ENCODE measurements at regions not wholly inside any gene's neighbourhood (a gene's known extent, or its start where the extent isn't known, plus 50 kb on each side); places are given as distances from the start of the nearest gene placed in this dataset.

DNA sequence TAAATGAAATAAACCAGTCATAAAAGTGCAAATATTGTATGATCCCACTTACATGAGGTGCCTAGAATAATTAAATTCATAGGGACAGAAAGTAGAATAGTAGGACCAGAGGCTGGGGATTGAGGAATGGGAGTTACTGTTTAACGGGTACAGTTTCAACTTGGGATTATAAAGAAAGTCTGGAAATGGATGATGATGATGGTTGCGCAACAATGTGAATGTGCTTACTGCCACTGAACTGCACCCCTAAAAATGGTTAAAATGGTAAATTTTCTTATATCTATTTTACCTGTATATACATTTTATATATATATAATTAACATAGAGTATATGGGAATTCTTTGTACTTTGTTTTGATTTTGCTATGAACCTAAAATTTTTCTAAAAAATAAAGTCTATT, 53.3 kb upstream of the L3MBTL3 start (continued):
- TF ChIP-seq ESRRA (CRISPR knock-in tag; IDR thresholded peaks at IDR 0.05; ENCODE audit: borderline replicate concordance) (no peak), ZNF138 (CRISPR knock-in tag; conservative IDR thresholded peaks at IDR 0.05) (no peak)
- TF ChIP-seq, protein P1, sequence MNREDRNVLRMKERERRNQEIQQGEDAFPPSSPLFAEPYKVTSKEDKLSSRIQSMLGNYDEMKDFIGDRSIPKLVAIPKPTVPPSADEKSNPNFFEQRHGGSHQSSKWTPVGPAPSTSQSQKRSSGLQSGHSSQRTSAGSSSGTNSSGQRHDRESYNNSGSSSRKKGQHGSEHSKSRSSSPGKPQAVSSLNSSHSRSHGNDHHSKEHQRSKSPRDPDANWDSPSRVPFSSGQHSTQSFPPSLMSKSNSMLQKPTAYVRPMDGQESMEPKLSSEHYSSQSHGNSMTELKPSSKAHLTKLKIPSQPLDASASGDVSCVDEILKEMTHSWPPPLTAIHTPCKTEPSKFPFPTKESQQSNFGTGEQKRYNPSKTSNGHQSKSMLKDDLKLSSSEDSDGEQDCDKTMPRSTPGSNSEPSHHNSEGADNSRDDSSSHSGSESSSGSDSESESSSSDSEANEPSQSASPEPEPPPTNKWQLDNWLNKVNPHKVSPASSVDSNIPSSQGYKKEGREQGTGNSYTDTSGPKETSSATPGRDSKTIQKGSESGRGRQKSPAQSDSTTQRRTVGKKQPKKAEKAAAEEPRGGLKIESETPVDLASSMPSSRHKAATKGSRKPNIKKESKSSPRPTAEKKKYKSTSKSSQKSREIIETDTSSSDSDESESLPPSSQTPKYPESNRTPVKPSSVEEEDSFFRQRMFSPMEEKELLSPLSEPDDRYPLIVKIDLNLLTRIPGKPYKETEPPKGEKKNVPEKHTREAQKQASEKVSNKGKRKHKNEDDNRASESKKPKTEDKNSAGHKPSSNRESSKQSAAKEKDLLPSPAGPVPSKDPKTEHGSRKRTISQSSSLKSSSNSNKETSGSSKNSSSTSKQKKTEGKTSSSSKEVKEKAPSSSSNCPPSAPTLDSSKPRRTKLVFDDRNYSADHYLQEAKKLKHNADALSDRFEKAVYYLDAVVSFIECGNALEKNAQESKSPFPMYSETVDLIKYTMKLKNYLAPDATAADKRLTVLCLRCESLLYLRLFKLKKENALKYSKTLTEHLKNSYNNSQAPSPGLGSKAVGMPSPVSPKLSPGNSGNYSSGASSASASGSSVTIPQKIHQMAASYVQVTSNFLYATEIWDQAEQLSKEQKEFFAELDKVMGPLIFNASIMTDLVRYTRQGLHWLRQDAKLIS (CRISPR knock-in tag; IDR thresholded peaks at IDR 0.05; ENCODE audit: borderline replicate concordance), result no peak

DNA sequence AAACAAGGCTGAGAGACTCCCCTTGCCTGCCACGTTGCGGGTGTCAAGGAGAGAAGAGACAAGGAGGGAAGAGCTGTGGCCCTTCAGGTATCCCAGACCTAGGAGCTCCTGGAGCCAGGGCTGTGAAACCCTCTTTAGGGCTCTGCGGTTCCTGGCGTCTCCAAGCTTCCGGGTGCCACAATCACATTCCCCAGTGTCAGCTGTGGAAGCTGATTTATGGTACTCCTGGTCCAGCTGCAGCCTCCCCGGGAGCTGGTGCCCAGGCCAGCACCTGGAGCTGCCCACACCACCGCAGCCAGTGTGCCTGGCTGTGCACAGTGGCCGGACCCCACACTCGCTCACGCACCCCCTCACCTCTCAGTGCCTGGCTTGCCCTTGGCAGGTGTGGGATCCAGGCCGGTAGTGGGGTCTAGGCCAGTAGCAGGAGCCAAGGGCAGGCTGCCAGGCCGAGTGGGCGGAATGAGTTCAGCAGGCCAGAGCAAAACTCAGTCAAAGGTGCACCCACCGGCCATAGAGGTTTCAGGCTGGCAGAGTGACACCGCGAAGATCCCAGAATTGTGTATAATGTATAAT, 58.9 kb upstream of the L3MBTL3 start:
- peaks cover 11% of the 10 kb centered on the region for H3K9me3 Mint-ChIP-seq
- peaks cover 4% of the 10 kb centered on the region for H3K36me3 Mint-ChIP-seq
- H3K27me3 Mint-ChIP-seq (ENCODE audit: low read depth), result no peaks in the 10 kb centered on the region
- no peak overlapping the region for H3K27ac Mint-ChIP-seq
- ATAC-seq, result no peak
- H3K4me1 Mint-ChIP-seq, result peaks cover 7% of the 10 kb centered on the region; the same call in 1 of the 2 replicates
- DNase-seq (ENCODE audit: low spot score), result no peak
- TF ChIP-seq ZBTB21 (CRISPR knock-in tag; IDR thresholded peaks at IDR 0.05; ENCODE audit: borderline replicate concordance), result no peak
- TF ChIP-seq GTF2I (CRISPR knock-in tag; conservative IDR thresholded peaks at IDR 0.05), result no peak
- no peak for TF ChIP-seq IRF2 (CRISPR knock-in tag; IDR thresholded peaks at IDR 0.05; ENCODE audit: borderline replicate concordance, low read depth)
- no peak for TF ChIP-seq KAT7 (CRISPR knock-in tag; IDR thresholded peaks at IDR 0.05; ENCODE audit: borderline replicate concordance)
- TF ChIP-seq ZNF416 (CRISPR knock-in tag; IDR thresholded peaks at IDR 0.05), result no peak
- TF ChIP-seq, protein P2, sequence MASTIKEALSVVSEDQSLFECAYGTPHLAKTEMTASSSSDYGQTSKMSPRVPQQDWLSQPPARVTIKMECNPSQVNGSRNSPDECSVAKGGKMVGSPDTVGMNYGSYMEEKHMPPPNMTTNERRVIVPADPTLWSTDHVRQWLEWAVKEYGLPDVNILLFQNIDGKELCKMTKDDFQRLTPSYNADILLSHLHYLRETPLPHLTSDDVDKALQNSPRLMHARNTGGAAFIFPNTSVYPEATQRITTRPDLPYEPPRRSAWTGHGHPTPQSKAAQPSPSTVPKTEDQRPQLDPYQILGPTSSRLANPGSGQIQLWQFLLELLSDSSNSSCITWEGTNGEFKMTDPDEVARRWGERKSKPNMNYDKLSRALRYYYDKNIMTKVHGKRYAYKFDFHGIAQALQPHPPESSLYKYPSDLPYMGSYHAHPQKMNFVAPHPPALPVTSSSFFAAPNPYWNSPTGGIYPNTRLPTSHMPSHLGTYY (CRISPR knock-in tag; IDR thresholded peaks at IDR 0.05), result no peak
- TF ChIP-seq, protein P3, sequence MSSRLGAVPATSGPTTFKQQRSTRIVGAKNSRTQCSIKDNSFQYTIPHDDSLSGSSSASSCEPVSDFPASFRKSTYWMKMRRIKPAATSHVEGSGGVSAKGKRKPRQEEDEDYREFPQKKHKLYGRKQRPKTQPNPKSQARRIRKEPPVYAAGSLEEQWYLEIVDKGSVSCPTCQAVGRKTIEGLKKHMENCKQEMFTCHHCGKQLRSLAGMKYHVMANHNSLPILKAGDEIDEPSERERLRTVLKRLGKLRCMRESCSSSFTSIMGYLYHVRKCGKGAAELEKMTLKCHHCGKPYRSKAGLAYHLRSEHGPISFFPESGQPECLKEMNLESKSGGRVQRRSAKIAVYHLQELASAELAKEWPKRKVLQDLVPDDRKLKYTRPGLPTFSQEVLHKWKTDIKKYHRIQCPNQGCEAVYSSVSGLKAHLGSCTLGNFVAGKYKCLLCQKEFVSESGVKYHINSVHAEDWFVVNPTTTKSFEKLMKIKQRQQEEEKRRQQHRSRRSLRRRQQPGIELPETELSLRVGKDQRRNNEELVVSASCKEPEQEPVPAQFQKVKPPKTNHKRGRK (CRISPR knock-in tag; IDR thresholded peaks at IDR 0.05; ENCODE audit: borderline replicate concordance), result no peak
- TF ChIP-seq, protein P4, sequence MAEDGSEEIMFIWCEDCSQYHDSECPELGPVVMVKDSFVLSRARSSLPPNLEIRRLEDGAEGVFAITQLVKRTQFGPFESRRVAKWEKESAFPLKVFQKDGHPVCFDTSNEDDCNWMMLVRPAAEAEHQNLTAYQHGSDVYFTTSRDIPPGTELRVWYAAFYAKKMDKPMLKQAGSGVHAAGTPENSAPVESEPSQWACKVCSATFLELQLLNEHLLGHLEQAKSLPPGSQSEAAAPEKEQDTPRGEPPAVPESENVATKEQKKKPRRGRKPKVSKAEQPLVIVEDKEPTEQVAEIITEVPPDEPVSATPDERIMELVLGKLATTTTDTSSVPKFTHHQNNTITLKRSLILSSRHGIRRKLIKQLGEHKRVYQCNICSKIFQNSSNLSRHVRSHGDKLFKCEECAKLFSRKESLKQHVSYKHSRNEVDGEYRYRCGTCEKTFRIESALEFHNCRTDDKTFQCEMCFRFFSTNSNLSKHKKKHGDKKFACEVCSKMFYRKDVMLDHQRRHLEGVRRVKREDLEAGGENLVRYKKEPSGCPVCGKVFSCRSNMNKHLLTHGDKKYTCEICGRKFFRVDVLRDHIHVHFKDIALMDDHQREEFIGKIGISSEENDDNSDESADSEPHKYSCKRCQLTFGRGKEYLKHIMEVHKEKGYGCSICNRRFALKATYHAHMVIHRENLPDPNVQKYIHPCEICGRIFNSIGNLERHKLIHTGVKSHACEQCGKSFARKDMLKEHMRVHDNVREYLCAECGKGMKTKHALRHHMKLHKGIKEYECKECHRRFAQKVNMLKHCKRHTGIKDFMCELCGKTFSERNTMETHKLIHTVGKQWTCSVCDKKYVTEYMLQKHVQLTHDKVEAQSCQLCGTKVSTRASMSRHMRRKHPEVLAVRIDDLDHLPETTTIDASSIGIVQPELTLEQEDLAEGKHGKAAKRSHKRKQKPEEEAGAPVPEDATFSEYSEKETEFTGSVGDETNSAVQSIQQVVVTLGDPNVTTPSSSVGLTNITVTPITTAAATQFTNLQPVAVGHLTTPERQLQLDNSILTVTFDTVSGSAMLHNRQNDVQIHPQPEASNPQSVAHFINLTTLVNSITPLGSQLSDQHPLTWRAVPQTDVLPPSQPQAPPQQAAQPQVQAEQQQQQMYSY (CRISPR knock-in tag; IDR thresholded peaks at IDR 0.05), result no peak
- no peak for TF ChIP-seq ZNF219 (CRISPR knock-in tag; IDR thresholded peaks at IDR 0.05; ENCODE audit: borderline replicate concordance)
- CTCF ChIA-PET, result no interaction called here
- POLR2A ChIA-PET, result interaction anchor here (0.6 kb wide), 1 partner anchor 30 kb away, joined by 3 read pairs; no protein-coding TSS in a partner anchor
- H3K4me3 Mint-ChIP-seq, result no peak overlapping the region

Measured in WTC11 (cell line).